Astrocyte (in vitro differentiated cells and primary cell): ENCODE measurements at regions not wholly inside any gene's neighbourhood (a gene's known extent, or its start where the extent isn't known, plus 50 kb on each side); places are given as distances from the start of the nearest gene placed in this dataset.

ENCODE experiments used
- EZH2 ChIP-seq: IDR thresholded peaks from 2 replicates; pipeline ENCODE4 v1.6.1; 2012; ENCODE audit warnings: mild to moderate bottlenecking, low read length, inconsistent platforms; ENCODE audit not compliant: insufficient read depth
- TF ChIP-seq, protein P1 (sequence below): IDR thresholded peaks from 2 replicates; pipeline ENCODE4 v1.5.1; 2011; ENCODE audit warnings: low read depth, mild to moderate bottlenecking, inconsistent platforms, low read length, moderate library complexity; ENCODE audit not compliant: insufficient read depth

DNA sequence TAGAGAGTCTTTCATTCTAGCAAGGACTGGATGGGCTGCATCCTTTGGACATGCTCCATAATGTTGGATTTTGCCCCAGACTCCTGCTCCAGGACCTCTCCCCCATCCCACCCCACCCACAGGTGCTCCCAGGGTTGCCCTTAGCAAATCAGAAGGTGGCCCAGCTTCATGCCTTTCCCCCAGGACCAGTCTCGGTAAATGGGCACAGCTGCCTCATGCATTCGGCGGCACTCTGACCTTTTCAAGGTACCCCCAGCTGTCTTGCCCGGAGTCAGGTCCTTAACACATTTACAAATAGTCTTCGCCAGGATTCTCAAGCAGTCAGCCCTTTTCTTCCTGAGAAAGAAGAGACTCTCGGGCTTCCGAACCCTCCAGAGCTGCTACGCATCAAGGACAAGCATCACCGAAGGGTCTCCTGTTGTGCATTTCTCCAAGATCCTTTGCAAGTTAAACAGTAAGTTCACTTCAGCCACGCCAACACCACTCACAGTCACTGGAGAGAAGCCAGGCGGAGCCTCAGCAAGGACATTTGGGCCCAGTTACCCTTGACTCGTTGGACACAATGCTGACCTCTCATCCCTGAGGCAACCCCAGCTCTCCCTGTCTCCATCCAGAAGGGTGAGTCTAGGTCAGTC lies 287.8 kb downstream of the FAM43A start:
- TF ChIP-seq, protein P1, sequence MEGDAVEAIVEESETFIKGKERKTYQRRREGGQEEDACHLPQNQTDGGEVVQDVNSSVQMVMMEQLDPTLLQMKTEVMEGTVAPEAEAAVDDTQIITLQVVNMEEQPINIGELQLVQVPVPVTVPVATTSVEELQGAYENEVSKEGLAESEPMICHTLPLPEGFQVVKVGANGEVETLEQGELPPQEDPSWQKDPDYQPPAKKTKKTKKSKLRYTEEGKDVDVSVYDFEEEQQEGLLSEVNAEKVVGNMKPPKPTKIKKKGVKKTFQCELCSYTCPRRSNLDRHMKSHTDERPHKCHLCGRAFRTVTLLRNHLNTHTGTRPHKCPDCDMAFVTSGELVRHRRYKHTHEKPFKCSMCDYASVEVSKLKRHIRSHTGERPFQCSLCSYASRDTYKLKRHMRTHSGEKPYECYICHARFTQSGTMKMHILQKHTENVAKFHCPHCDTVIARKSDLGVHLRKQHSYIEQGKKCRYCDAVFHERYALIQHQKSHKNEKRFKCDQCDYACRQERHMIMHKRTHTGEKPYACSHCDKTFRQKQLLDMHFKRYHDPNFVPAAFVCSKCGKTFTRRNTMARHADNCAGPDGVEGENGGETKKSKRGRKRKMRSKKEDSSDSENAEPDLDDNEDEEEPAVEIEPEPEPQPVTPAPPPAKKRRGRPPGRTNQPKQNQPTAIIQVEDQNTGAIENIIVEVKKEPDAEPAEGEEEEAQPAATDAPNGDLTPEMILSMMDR, result no peak
- TF ChIP-seq EZH2, result no peak
